Left lung (tissue), 4 donors: ENCODE measurements at regions not wholly inside any gene's neighbourhood (a gene's known extent, or its start where the extent isn't known, plus 50 kb on each side); places are given as distances from the start of the nearest gene placed in this dataset.

Source experiments
- ATAC-seq: fragments of 200-7000 bp; cut with Tn5 transposase; one replicate; pipeline ENCODE4 v1.9.1; 2020; ENCODE audit warnings: moderate library complexity
- DNase-seq, 4 donors: peaks; one replicate each; pipeline ENCODE4 v3.0.0-alpha.2; 2013 to 2020
- H3K27ac ChIP-seq, 2 donors: fragments of 200-600 bp; sonication (generic) in 1 of 2; one replicate each; pipeline versions ENCODE4 v1.5.0 to v1.8.0; 2020 to 2021
- H3K27me3 ChIP-seq, 2 donors: fragments of 200-600 bp; sonication (generic) in 1 of 2; one replicate each; pipeline versions ENCODE4 v1.5.0 to v1.8.0; 2020 to 2021
- H3K36me3 ChIP-seq, 2 donors: fragments of 200-600 bp; sonication (generic) in 1 of 2; one replicate each; pipeline versions ENCODE4 v1.5.0 to v1.8.0; 2020 to 2021
- H3K4me1 ChIP-seq, 2 donors: fragments of 200-600 bp; one replicate each; pipeline ENCODE4 v1.8.0; 2021
- H3K4me3 ChIP-seq, 2 donors: fragments of 200-600 bp; sonication (generic) in 1 of 2; one replicate each; pipeline versions ENCODE4 v1.5.0 to v1.8.0; 2020 to 2021; ENCODE audit warnings: mild to moderate bottlenecking in 1 of 2
- H3K9me3 ChIP-seq, 2 donors: fragments of 200-600 bp; sonication (generic) in 1 of 2; one replicate each; pipeline versions ENCODE4 v1.5.0 to v1.8.0; 2020 to 2021
- CTCF ChIP-seq, 2 donors: fragments of 200-600 bp; sonication (generic) in 1 of 2; IDR thresholded peaks; one replicate each; pipeline versions ENCODE4 v1.5.0 to v1.8.0; 2021; ENCODE audit warnings: antibody characterized with exemption in 2 of 2
- intact Hi-C, 2 donors: fragments of 100-400 bp; cut with DNase I; formaldehyde crosslinking; loops; one replicate each; pipeline versions ENCODE4 v1.11.2 to v1.14.2; 2022
- donor health status: DM: no; HTN: yes; CAD: no.
- donor health status: DM: no; HTN: no; CAD: no.

DNA sequence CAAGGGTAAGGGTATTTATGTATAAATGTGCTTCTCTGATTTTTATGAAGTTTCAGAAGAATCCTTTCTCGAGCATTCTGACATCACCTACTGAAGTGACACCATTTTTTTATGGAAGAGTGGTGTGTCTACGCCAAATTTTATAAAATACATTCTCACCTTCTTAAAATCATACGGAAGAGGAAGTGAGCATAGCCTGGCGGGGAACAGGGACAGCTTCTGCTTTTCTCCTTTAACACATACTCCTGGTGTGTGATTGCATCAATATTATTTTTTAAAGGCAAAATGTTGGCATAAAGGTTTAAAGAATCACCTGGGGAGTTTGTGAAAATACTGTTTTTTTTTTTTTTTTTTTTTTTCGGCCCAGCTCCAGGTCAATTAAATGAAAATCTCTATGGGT is 733.6 kb upstream of the MAN1A1 start:
- no peaks in the 10 kb centered on the region for H3K27me3 ChIP-seq
- no peak for ATAC-seq
- H3K36me3 ChIP-seq = no peaks in the 10 kb centered on the region
- no peak for TF ChIP-seq CTCF (IDR thresholded peaks at IDR 0.05)
- H3K4me3 ChIP-seq = no peak overlapping the region
- no peaks in the 10 kb centered on the region for H3K4me1 ChIP-seq
- intact Hi-C loops = no loop called here
- no peak overlapping the region for H3K27ac ChIP-seq
- no peak for DNase-seq
- H3K9me3 ChIP-seq = peaks cover 0 to 2% of the 10 kb centered on the region in 2 donors

DNA sequence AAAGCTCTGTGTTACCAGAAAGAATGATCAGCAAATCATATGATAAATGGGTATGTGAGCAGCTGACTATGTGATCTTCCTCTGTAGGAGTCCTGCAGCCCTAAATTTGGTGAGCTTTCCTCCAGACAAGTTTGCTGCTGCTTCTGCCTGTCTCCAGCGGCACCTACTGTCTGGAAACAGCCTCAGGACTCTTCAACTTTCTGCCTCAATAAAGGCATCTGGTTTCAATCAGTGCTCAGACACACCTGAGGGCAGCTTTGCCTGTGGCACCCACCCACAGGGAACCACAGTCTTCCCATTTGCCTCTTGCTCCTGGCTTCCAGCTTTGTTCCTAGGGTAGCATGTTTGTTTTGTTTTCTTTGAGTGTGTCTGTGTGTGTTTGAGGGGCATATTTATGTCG is 727.9 kb upstream of the MAN1A1 start:
- no peak for TF ChIP-seq CTCF (IDR thresholded peaks at IDR 0.05)
- intact Hi-C loops = no loop called here
- Histone ChIP-seq H3K27me3 (no peaks in the 10 kb centered on the region), H3K4me3 (no peak overlapping the region), H3K9me3 (no peaks in the 10 kb centered on the region), H3K27ac (no peak overlapping the region), H3K36me3 (no peaks in the 10 kb centered on the region), H3K4me1 (no peaks in the 10 kb centered on the region)
- ATAC-seq (no peak), DNase-seq (peak in 1 of 4 donors; percentile 16)

GRCh38 chr6:120058410-120058809 is 708.8 kb upstream of the MAN1A1 start:
- no peaks in the 10 kb centered on the region for H3K27me3 ChIP-seq
- H3K4me1 ChIP-seq = no peaks in the 10 kb centered on the region
- H3K4me3 ChIP-seq = no peak overlapping the region
- no peaks in the 10 kb centered on the region for H3K36me3 ChIP-seq
- H3K9me3 ChIP-seq = peaks cover 0 to 20% of the 10 kb centered on the region in 2 donors
- no peak for DNase-seq
- no peak overlapping the region for H3K27ac ChIP-seq
- TF ChIP-seq CTCF (IDR thresholded peaks at IDR 0.05) = no peak
- ATAC-seq = no peak
- intact Hi-C loops = no loop called here

- Histone ChIP-seq H3K27ac (no peak overlapping the region), H3K4me1 (no peaks in the 10 kb centered on the region), H3K36me3 (no peaks in the 10 kb centered on the region), H3K27me3 (no peaks in the 10 kb centered on the region), H3K4me3 (no peak overlapping the region), H3K9me3 (peaks cover 0 to 20% of the 10 kb centered on the region in 2 donors)
- intact Hi-C loops = no loop called here
- DNase-seq (no peak), ATAC-seq (no peak)
- TF ChIP-seq CTCF (IDR thresholded peaks at IDR 0.05) = no peak
These were observed 706.5 kb upstream of the MAN1A1 start for GRCh38 chr6:120056085-120056484.

DNA sequence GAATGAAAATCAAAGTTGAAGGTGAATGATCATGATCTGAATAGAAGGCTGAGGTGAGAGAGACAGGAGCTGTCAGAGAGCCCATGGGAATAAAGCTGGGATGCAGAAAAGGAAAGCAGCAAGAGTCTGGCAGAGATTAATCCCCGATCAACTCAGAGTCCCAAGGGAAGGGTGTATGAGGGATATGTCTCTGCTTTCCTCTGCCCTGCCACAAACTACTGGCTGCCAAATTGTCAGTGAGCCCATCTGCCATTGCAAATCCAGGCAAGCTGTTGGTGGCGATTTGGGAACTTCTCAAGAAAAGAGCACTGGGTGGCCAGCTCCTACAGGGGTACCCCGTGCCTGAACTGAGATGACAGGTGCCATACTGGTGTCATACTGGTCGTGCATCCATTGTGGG is 705.5 kb upstream of the MAN1A1 start:
- no peaks in the 10 kb centered on the region for H3K36me3 ChIP-seq
- no peak overlapping the region for H3K4me3 ChIP-seq
- H3K27ac ChIP-seq = no peak overlapping the region
- intact Hi-C loops = no loop called here
- ATAC-seq = no peak
- H3K9me3 ChIP-seq = peaks cover 0 to 20% of the 10 kb centered on the region in 2 donors
- TF ChIP-seq CTCF (IDR thresholded peaks at IDR 0.05) = no peak
- no peaks in the 10 kb centered on the region for H3K4me1 ChIP-seq
- DNase-seq = no peak
- H3K27me3 ChIP-seq = no peaks in the 10 kb centered on the region
